Activated CD8-positive, alpha-beta T cell treated with anti-CD3 and anti-CD28 coated beads for 36 hours (primary cell): ENCODE measurements at regions not wholly inside any gene's neighbourhood (a gene's known extent, or its start where the extent isn't known, plus 50 kb on each side); places are given as distances from the start of the nearest gene placed in this dataset.

ENCODE experiments used
- ATAC-seq: fragments of 200-7000 bp; cut with Tn5 transposase; one replicate; pipeline ENCODE4 v1.10.0; 2021; ENCODE audit warnings: mild to moderate bottlenecking, moderate library complexity
- CTCF ChIA-PET: fragments of 350-600 bp; sonication (Branson Sonifier 250); formaldehyde crosslinking; loops from one replicate; lab custom pipeline; 2021; ENCODE audit warnings: antibody characterized with exemption; lab: Charles Lee
- POLR2A ChIA-PET: fragments of 350-600 bp; sonication (Branson Sonifier 250); formaldehyde crosslinking; loops from one replicate; lab custom pipeline; 2021; ENCODE audit warnings: antibody characterized with exemption; lab: Charles Lee
- DNase-seq: peaks from one replicate; pipeline ENCODE4 v3.0.0-alpha.2; 2020
- H3K27ac Mint-ChIP-seq: one replicate; pipeline ENCODE4 v1.8.0; 2021; ENCODE audit warnings: mild to moderate bottlenecking, mixed read lengths
- H3K27me3 Mint-ChIP-seq: one replicate; pipeline ENCODE4 v1.8.0; 2021; ENCODE audit warnings: mixed read lengths
- H3K36me3 Mint-ChIP-seq: one replicate; pipeline ENCODE4 v1.8.0; 2021; ENCODE audit warnings: low read depth, mixed read lengths
- H3K4me1 Mint-ChIP-seq: one replicate; pipeline ENCODE4 v1.8.0; 2021; ENCODE audit warnings: low read depth, mixed read lengths
- H3K4me3 Mint-ChIP-seq: one replicate; pipeline ENCODE4 v1.8.0; 2021; ENCODE audit warnings: mild to moderate bottlenecking, moderate library complexity, mixed read lengths
- H3K9me3 Mint-ChIP-seq: one replicate; pipeline ENCODE4 v1.8.0; 2021; ENCODE audit warnings: mixed read lengths
- CTCF ChIP-seq: fragments of 200-600 bp; IDR thresholded peaks from one replicate; pipeline ENCODE4 v1.8.0; 2022; ENCODE audit warnings: antibody characterized with exemption, mild to moderate bottlenecking
- intact Hi-C: fragments of 100-400 bp; cut with micrococcal nuclease; formaldehyde crosslinking; loops from one replicate; pipeline ENCODE4 v1.10.0; 2022

GRCh38 chr4:124433500-124433899 lies 279.0 kb downstream of the ANKRD50 start:
- Mint-ChIP-seq H3K27me3 (no peaks in the 10 kb centered on the region), H3K27ac (no peak overlapping the region), H3K4me1 (no peaks in the 10 kb centered on the region), H3K36me3 (no peaks in the 10 kb centered on the region), H3K9me3 (no peaks in the 10 kb centered on the region), H3K4me3 (no peak overlapping the region)
- ChIA-PET CTCF (no interaction called here), POLR2A (no interaction called here)
- DNase-seq: no peak
- TF ChIP-seq CTCF: no peak
- intact Hi-C loops: no loop called here
- ATAC-seq: no peak

DNA sequence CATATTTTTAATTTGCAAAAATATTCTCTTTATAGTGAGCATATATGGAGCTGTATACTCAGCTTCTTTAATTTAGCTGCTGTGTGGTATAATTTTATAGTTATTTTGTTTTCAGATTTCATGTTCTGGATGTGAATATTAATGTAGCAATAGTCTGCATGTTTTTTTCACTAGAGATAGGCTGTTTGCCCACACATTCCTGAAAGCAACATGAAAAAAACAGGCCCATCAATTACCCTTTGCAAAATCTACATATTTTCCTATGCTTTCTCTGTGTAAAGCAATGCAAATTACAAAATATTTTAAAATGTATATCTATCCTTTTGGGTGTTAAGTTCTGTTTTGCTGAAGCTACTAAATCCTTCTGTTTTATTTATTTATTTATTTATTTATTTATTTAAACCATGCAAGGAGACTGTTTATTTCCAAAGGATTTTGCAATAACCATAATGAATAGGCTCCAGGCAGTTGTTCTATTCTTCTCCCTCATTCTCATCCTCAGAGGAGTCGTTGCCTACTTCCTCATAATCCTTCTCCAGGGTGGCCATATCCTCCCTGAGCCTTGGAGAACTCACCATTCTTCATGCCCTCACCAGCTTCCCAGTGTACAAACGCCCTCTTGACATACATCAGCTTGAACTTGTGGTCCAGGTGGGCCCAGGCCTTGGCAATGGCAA lies 277.1 kb downstream of the ANKRD50 start:
- no peak for DNase-seq
- no peaks in the 10 kb centered on the region for H3K36me3 Mint-ChIP-seq
- POLR2A ChIA-PET: no interaction called here
- no peak for TF ChIP-seq CTCF
- H3K27ac Mint-ChIP-seq: no peak overlapping the region
- CTCF ChIA-PET: no interaction called here
- ATAC-seq: no peak
- intact Hi-C loops: no loop called here
- H3K9me3 Mint-ChIP-seq: peaks cover 1% of the 10 kb centered on the region
- no peak overlapping the region for H3K4me3 Mint-ChIP-seq
- H3K27me3 Mint-ChIP-seq: no peaks in the 10 kb centered on the region
- no peaks in the 10 kb centered on the region for H3K4me1 Mint-ChIP-seq

- ChIA-PET POLR2A (no interaction called here), CTCF (no interaction called here)
- H3K27me3 Mint-ChIP-seq: no peaks in the 10 kb centered on the region
- no peaks in the 10 kb centered on the region for H3K4me1 Mint-ChIP-seq
- intact Hi-C loops: no loop called here
- no peak for ATAC-seq
- H3K9me3 Mint-ChIP-seq: peaks cover 1% of the 10 kb centered on the region
- TF ChIP-seq CTCF: no peak
- H3K27ac Mint-ChIP-seq: no peak overlapping the region
- H3K4me3 Mint-ChIP-seq: no peak overlapping the region
- DNase-seq: no peak
- no peaks in the 10 kb centered on the region for H3K36me3 Mint-ChIP-seq
Observed at GRCh38 chr4:124437853-124438495, 274.6 kb downstream of the ANKRD50 start.

- no peak for TF ChIP-seq CTCF
- ChIA-PET POLR2A (no interaction called here), CTCF (no interaction called here)
- Mint-ChIP-seq H3K4me1 (no peaks in the 10 kb centered on the region), H3K27me3 (no peaks in the 10 kb centered on the region), H3K4me3 (no peak overlapping the region), H3K36me3 (no peaks in the 10 kb centered on the region), H3K9me3 (peaks cover 5% of the 10 kb centered on the region), H3K27ac (no peak overlapping the region)
- intact Hi-C loops: no loop called here
- ATAC-seq (no peak), DNase-seq (no peak)
Observed at GRCh38 chr4:124445071-124445470, 267.5 kb downstream of the ANKRD50 start.

- POLR2A ChIA-PET: no interaction called here
- TF ChIP-seq CTCF: no peak
- CTCF ChIA-PET: no interaction called here
- intact Hi-C loops: no loop called here
- Mint-ChIP-seq H3K27ac (no peak overlapping the region), H3K36me3 (no peaks in the 10 kb centered on the region), H3K4me1 (no peaks in the 10 kb centered on the region), H3K27me3 (no peaks in the 10 kb centered on the region), H3K4me3 (no peak overlapping the region), H3K9me3 (no peaks in the 10 kb centered on the region)
- DNase-seq: no peak
- ATAC-seq: no peak
Observed at GRCh38 chr4:124449881-124450280, 262.7 kb downstream of the ANKRD50 start.
